HCT116 (cell line): ENCODE measurements at regions not wholly inside any gene's neighbourhood (a gene's known extent, or its start where the extent isn't known, plus 50 kb on each side); places are given as distances from the start of the nearest gene placed in this dataset.

Experiments
- ATAC-seq: fragments of 200-7000 bp; cut with Tn5 transposase; 2 replicates; pipeline ENCODE4 v1.9.1; 2020; ENCODE audit warnings: mild to moderate bottlenecking, moderate library complexity
- BruUV-seq: library from RNA; stranded (reverse); fragments of 400-500 nt; replicated peaks from 2 replicates; lab custom pipeline; 2021; lab: Mats Ljungman, UMichigan
- CTCF ChIA-PET: fragments of 300-600 bp; sonication (Branson Sonifier 250); formaldehyde crosslinking; loops from one replicate; lab custom pipeline; 2021; ENCODE audit warnings: antibody characterized with exemption; lab: Charles Lee
- POLR2A ChIA-PET: fragments of 300-600, 350-600 bp; sonication (Branson Sonifier 250); formaldehyde crosslinking; loops from one replicate; lab custom pipeline; 2021; ENCODE audit warnings: antibody characterized with exemption; lab: Charles Lee
- RAD21 ChIA-PET, 2 experiments: fragments of 300-600 bp; sonication (Branson Sonifier 250); formaldehyde crosslinking; loops; one replicate each; lab custom pipeline; 2023; ENCODE audit warnings: low total read pairs in 2 of 2; ENCODE audit not compliant: uncharacterized antibody in 2 of 2, unreplicated experiment in 2 of 2, low non-redundant PET in 1 of 2; lab: Charles Lee
- DNase-seq: peaks from one replicate; pipeline ENCODE4 v3.0.0-alpha.2; 2010; ENCODE audit warnings: low read depth, low spot score
- H2AFZ ChIP-seq: fragments of 200-600 bp; shearing (Covaris generic), sonication (generic); 2 replicates; pipeline ENCODE4 v1.6.1; 2017; ENCODE audit warnings: low read depth, mixed run types, mixed read lengths, antibody characterized with exemption, low read length; ENCODE audit not compliant: poor library complexity, severe bottlenecking
- H3K27ac ChIP-seq: 2 replicates; pipeline ENCODE4 v1.5.1; 2012; ENCODE audit warnings: low read depth, low read length
- H3K27me3 ChIP-seq: fragments of 200-600 bp; sonication (generic); 2 replicates; pipeline ENCODE4 v1.6.1; 2016; ENCODE audit warnings: mixed run types, low read length, mixed read lengths; ENCODE audit not compliant: insufficient read depth
- H3K36me3 ChIP-seq, 2 experiments: fragments of 200-500 bp in 1 of 2; fragments of 200-600 bp in 1 of 2; sonication (Bioruptor generic) in 1 of 2; sonication (generic) in 1 of 2; 2 replicates each; pipeline versions ENCODE4 v1.5.1 to v1.6.1; 2014 to 2016; ENCODE audit warnings: low read length in 2 of 2, inconsistent platforms in 1 of 2, mixed read lengths in 1 of 2, mixed run types in 1 of 2; ENCODE audit not compliant: insufficient read depth in 2 of 2, control insufficient read depth in 1 of 2
- H3K4me1 ChIP-seq, 2 experiments: fragments of 200-600 bp in 1 of 2; sonication (generic) in 1 of 2; 2 replicates each; pipeline versions ENCODE4 v1.5.1 to v1.6.1; 2012 to 2017; ENCODE audit warnings: low read length in 2 of 2, inconsistent platforms in 1 of 2, mild to moderate bottlenecking in 1 of 2, mixed read lengths in 1 of 2, mixed run types in 1 of 2, moderate library complexity in 1 of 2; ENCODE audit not compliant: insufficient read depth in 2 of 2, control insufficient read depth in 1 of 2
- H3K4me2 ChIP-seq: fragments of 200-600 bp; sonication (generic); 2 replicates; pipeline ENCODE4 v1.6.1; 2017; ENCODE audit warnings: mixed run types, low read length, mixed read lengths
- H3K4me3 ChIP-seq, 2 experiments: fragments of 200-600 bp in 1 of 2; sonication (generic) in 1 of 2; replicated peaks in 1 of 2; 2 replicates each; pipeline ENCODE4 v1.5.1; 2011 to 2016; ENCODE audit warnings: low read length in 2 of 2, control low read depth in 1 of 2, low read depth in 1 of 2, mild to moderate bottlenecking in 1 of 2, mixed read lengths in 1 of 2, mixed run types in 1 of 2
- H3K79me2 ChIP-seq: fragments of 200-600 bp; sonication (generic); 2 replicates; pipeline ENCODE4 v1.6.1; 2017; ENCODE audit warnings: mild to moderate bottlenecking, mixed run types, low read length, moderate library complexity, mixed read lengths; ENCODE audit not compliant: insufficient read depth
- H3K9ac ChIP-seq: fragments of 200-600 bp; sonication (generic); 2 replicates; pipeline ENCODE4 v1.6.1; 2016; ENCODE audit warnings: low read length, mixed read lengths
- H3K9me2 ChIP-seq: fragments of 200-600 bp; sonication (generic), shearing (Covaris generic); 2 replicates; pipeline ENCODE4 v1.6.1; 2017; ENCODE audit warnings: mixed run types, mild to moderate bottlenecking, moderate library complexity; ENCODE audit not compliant: insufficient read depth
- H3K9me3 ChIP-seq, 2 experiments: fragments of 200-500 bp in 1 of 2; fragments of 200-600 bp in 1 of 2; sonication (Bioruptor generic) in 1 of 2; sonication (generic) in 1 of 2; 2 replicates each; pipeline ENCODE4 v1.6.1; 2014 to 2017; ENCODE audit warnings: low read length in 2 of 2, mixed read lengths in 2 of 2, inconsistent platforms in 1 of 2, low read depth in 1 of 2, mild to moderate bottlenecking in 1 of 2, mixed run types in 1 of 2, moderate library complexity in 1 of 2; ENCODE audit not compliant: control insufficient read depth in 1 of 2, insufficient read depth in 1 of 2
- H4K20me1 ChIP-seq: fragments of 200-600 bp; sonication (generic), shearing (Covaris generic); 2 replicates; pipeline ENCODE4 v1.6.1; 2017; ENCODE audit warnings: mixed run types, mild to moderate bottlenecking, moderate library complexity; ENCODE audit not compliant: insufficient read depth
- CEBPB ChIP-seq: IDR thresholded peaks from 2 replicates; pipeline ENCODE4 v1.6.1; 2012; ENCODE audit warnings: low read depth
- ELF1 ChIP-seq: IDR thresholded peaks from 2 replicates; pipeline ENCODE4 v1.6.1; 2012; ENCODE audit warnings: low read depth, borderline replicate concordance
- EZH2 ChIP-seq: fragments of 200-600 bp; sonication (generic); IDR thresholded peaks from 2 replicates; pipeline ENCODE4 v1.6.1; 2017; ENCODE audit warnings: antibody characterized with exemption, mixed run types
- EZH2phosphoT487 ChIP-seq: fragments of 200-600 bp; IDR thresholded peaks from 2 replicates; pipeline ENCODE4 v1.6.1; 2018; ENCODE audit warnings: antibody characterized with exemption, borderline replicate concordance
- FOSL1 ChIP-seq: IDR thresholded peaks from 2 replicates; pipeline ENCODE4 v1.6.1; 2012; ENCODE audit warnings: low read depth
- JUND ChIP-seq: IDR thresholded peaks from 2 replicates; pipeline ENCODE4 v1.6.1; 2012
- POLR2A ChIP-seq: IDR thresholded peaks from 2 replicates; pipeline ENCODE4 v1.7.0; 2011; ENCODE audit warnings: borderline replicate concordance; ENCODE audit not compliant: insufficient read depth, insufficient read length; ENCODE audit errors: extremely low read depth
- POLR2AphosphoS5 ChIP-seq: IDR thresholded peaks from 2 replicates; pipeline ENCODE4 v1.6.1; 2011; ENCODE audit warnings: mild to moderate bottlenecking, low read depth, low read length, moderate library complexity
- RAD21 ChIP-seq: IDR thresholded peaks from 2 replicates; pipeline ENCODE4 v1.6.1; 2012; ENCODE audit warnings: low read depth, mild to moderate bottlenecking
- SIN3A ChIP-seq: IDR thresholded peaks from 2 replicates; pipeline ENCODE4 v1.6.1; 2012; ENCODE audit warnings: low read depth
- SRF ChIP-seq: IDR thresholded peaks from 2 replicates; pipeline ENCODE4 v1.6.1; 2012; ENCODE audit warnings: low read depth
- YY1 ChIP-seq: IDR thresholded peaks from 2 replicates; pipeline ENCODE4 v1.6.1; 2011; ENCODE audit warnings: low read length, low read depth, moderate library complexity, mild to moderate bottlenecking; ENCODE audit not compliant: insufficient replicate concordance; ENCODE audit errors: extremely low read depth
- ZFX ChIP-seq: fragments of 450-650 bp; IDR thresholded peaks from 2 replicates; pipeline ENCODE4 v1.6.1; 2017
- ZNF274 ChIP-seq: fragments of 200-500 bp; sonication (Bioruptor generic); IDR thresholded peaks from 2 replicates; pipeline ENCODE4 v1.6.1; 2014; ENCODE audit warnings: mild to moderate bottlenecking, low read depth, low read length, inconsistent platforms
- intact Hi-C: fragments of 100-400 bp; cut with micrococcal nuclease; formaldehyde crosslinking; loops from 2 replicates; pipeline ENCODE4 v1.10.0; 2022
- TF ChIP-seq, protein P1 (sequence below): IDR thresholded peaks from 2 replicates; pipeline ENCODE4 v1.6.1; 2011; ENCODE audit warnings: mild to moderate bottlenecking, low read length, moderate library complexity; ENCODE audit not compliant: insufficient replicate concordance; ENCODE audit errors: extremely low read depth
- TF ChIP-seq, protein P2 (sequence below): IDR thresholded peaks from 2 replicates; pipeline ENCODE4 v1.6.1; 2012
- TF ChIP-seq, protein P3 (sequence below), 3 experiments: fragments of 200-600 bp in 1 of 3; sonication (generic) in 1 of 3; IDR thresholded peaks in 2 of 3; conservative IDR thresholded peaks in 1 of 3; 2 replicates each; pipeline ENCODE4 v1.5.1; 2012 to 2017; ENCODE audit warnings: low read depth in 2 of 3, low read length in 2 of 3, antibody characterized with exemption in 1 of 3, borderline replicate concordance in 1 of 3, control low read depth in 1 of 3, mild to moderate bottlenecking in 1 of 3, mixed read lengths in 1 of 3, mixed run types in 1 of 3, moderate library complexity in 1 of 3; ENCODE audit not compliant: insufficient read depth in 1 of 3

DNA sequence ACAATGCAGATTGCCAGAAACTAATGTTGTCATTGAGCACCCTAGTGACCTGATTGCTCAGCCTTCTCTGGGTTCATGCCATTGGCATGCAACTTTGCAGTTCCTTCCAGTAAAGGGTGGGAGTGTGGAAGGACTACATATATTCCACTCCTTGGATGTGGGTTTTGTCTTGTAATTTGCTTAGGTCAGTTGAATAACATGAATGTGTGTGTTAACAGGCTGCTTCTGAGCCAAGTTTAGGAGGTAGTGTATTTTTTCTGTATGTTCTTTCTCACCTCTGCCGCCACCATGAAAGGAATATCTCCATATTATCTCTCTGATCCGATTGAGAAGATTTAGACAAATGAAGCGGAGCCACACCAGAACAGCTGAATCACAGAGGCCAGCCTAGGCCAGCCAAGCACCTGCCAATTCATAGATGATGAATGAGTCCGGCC lies 1929.6 kb upstream of the CDH6 start:
- RAD21 ChIA-PET = no interaction called here
- DNase-seq = no peak
- CTCF ChIA-PET = no interaction called here

DNA sequence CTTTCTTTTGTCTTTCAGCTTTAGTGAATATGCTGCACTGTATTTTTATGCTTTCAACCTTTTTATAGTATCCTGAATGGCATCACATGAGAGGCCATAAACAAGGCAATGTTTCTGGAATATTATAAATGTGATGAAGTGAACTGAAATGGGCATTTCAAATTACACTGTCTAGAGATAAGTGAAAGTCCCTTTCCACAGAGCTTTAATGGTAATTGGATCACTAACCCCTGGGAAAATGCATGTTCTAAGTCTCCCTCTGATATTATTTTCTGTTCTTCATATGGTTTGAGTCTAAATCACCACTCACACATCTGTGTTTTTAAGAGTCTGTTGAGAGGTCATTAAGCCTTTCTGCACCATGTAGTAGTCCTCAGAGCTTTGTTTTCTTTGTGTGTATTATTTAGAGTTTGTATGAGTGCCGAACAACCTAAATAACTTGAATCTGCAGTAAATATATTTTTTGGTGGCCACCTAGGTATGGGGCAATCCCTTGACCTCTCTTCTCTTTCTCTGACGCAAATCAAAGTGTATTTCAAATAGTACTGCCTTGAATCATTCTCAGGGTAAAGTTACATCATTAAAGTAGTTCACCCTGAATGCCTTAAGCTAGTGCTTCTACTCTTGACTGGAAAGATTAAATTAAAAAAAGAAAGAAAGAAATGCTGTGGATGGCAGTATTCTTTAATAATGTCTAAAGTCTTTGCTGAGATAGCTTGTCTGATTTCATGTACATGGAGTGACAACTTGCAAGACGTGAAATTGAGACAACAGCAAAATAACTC lies 1931.0 kb upstream of the CDH6 start:
- Histone ChIP-seq H2AFZ (no peak overlapping the region), H3K36me3 (no peaks in the 10 kb centered on the region), H3K27me3 (no peaks in the 10 kb centered on the region), H3K4me2 (no peak overlapping the region), H3K9me3 (peaks cover 4 to 26% of the 10 kb centered on the region in 2 experiments; a peak in 2 of 4 replicates), H3K4me1 (no peaks in the 10 kb centered on the region), H3K27ac (no peak overlapping the region), H3K9me2 (no peaks in the 10 kb centered on the region), H3K9ac (no peak overlapping the region), H4K20me1 (no peaks in the 10 kb centered on the region), H3K79me2 (no peaks in the 10 kb centered on the region), H3K4me3 (no peak overlapping the region)
- RAD21 ChIA-PET = no interaction called here
- POLR2A ChIA-PET = no interaction called here
- intact Hi-C loops = no loop called here
- no TSS peak for BruUV-seq
- CTCF ChIA-PET = no interaction called here
- DNase-seq (no peak), ATAC-seq (no peak)
- TF ChIP-seq YY1 (no peak), POLR2A (no peak), ELF1 (no peak), EZH2phosphoT487 (no peak), ZNF274 (no peak), JUND (no peak), EZH2 (no peak), FOSL1 (no peak), SRF (no peak), RAD21 (no peak), ZFX (no peak), CEBPB (no peak)
- TF ChIP-seq, protein P1, sequence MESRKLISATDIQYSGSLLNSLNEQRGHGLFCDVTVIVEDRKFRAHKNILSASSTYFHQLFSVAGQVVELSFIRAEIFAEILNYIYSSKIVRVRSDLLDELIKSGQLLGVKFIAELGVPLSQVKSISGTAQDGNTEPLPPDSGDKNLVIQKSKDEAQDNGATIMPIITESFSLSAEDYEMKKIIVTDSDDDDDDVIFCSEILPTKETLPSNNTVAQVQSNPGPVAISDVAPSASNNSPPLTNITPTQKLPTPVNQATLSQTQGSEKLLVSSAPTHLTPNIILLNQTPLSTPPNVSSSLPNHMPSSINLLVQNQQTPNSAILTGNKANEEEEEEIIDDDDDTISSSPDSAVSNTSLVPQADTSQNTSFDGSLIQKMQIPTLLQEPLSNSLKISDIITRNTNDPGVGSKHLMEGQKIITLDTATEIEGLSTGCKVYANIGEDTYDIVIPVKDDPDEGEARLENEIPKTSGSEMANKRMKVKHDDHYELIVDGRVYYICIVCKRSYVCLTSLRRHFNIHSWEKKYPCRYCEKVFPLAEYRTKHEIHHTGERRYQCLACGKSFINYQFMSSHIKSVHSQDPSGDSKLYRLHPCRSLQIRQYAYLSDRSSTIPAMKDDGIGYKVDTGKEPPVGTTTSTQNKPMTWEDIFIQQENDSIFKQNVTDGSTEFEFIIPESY = no peak
- TF ChIP-seq, protein P2, sequence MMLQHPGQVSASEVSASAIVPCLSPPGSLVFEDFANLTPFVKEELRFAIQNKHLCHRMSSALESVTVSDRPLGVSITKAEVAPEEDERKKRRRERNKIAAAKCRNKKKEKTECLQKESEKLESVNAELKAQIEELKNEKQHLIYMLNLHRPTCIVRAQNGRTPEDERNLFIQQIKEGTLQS = no peak
- TF ChIP-seq, protein P3, sequence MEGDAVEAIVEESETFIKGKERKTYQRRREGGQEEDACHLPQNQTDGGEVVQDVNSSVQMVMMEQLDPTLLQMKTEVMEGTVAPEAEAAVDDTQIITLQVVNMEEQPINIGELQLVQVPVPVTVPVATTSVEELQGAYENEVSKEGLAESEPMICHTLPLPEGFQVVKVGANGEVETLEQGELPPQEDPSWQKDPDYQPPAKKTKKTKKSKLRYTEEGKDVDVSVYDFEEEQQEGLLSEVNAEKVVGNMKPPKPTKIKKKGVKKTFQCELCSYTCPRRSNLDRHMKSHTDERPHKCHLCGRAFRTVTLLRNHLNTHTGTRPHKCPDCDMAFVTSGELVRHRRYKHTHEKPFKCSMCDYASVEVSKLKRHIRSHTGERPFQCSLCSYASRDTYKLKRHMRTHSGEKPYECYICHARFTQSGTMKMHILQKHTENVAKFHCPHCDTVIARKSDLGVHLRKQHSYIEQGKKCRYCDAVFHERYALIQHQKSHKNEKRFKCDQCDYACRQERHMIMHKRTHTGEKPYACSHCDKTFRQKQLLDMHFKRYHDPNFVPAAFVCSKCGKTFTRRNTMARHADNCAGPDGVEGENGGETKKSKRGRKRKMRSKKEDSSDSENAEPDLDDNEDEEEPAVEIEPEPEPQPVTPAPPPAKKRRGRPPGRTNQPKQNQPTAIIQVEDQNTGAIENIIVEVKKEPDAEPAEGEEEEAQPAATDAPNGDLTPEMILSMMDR (IDR thresholded peaks at IDR 0.05 in 2 of 3, conservative IDR thresholded peaks at IDR 0.05 in 1 of 3; ENCODE audit: borderline replicate concordance in 1 of 3, insufficient read depth in 1 of 3, low read depth in 2 of 3, low read length in 2 of 3) = no peak

More for the DNA sequence above, 1929.6 kb upstream of the CDH6 start:
- POLR2A ChIA-PET = no interaction called here
- H4K20me1 ChIP-seq = no peaks in the 10 kb centered on the region
- no peak overlapping the region for H3K27ac ChIP-seq
- H3K79me2 ChIP-seq = no peaks in the 10 kb centered on the region
- no peak overlapping the region for H3K4me3 ChIP-seq
- no peak overlapping the region for H3K9ac ChIP-seq
- H3K4me2 ChIP-seq = no peak overlapping the region
- peaks cover 4 to 26% of the 10 kb centered on the region in 2 experiments; a peak in 2 of 4 replicates for H3K9me3 ChIP-seq
- intact Hi-C loops = no loop called here
- no peaks in the 10 kb centered on the region for H3K36me3 ChIP-seq
- no peaks in the 10 kb centered on the region for H3K27me3 ChIP-seq
- no peak overlapping the region for H2AFZ ChIP-seq
- no peaks in the 10 kb centered on the region for H3K4me1 ChIP-seq
- no TSS peak for BruUV-seq
- no peaks in the 10 kb centered on the region for H3K9me2 ChIP-seq
- no peak for TF ChIP-seq SRF
- TF ChIP-seq SIN3A = no peak
- TF ChIP-seq POLR2AphosphoS5 = no peak
- TF ChIP-seq EZH2 = no peak
- ATAC-seq = no peak
